Endodermal cell (in vitro differentiated cells): ENCODE measurements at regions not wholly inside any gene's neighbourhood (a gene's known extent, or its start where the extent isn't known, plus 50 kb on each side); places are given as distances from the start of the nearest gene placed in this dataset.

ENCODE experiments used
- DNase-seq: peaks from one replicate; pipeline ENCODE4 v3.0.0-alpha.2; 2017
- H3K27ac ChIP-seq: 2 replicates; pipeline ENCODE4 v1.5.1; 2013; ENCODE audit warnings: mild to moderate bottlenecking, low read depth, low read length, moderate library complexity
- H3K27me3 ChIP-seq: 2 replicates; pipeline ENCODE4 v1.6.1; 2013; ENCODE audit warnings: mild to moderate bottlenecking, low read length, moderate library complexity; ENCODE audit not compliant: insufficient read depth, control insufficient read depth, poor library complexity, severe bottlenecking
- H3K36me3 ChIP-seq: 2 replicates; pipeline ENCODE4 v1.7.0; 2013; ENCODE audit warnings: mild to moderate bottlenecking, low read length, moderate library complexity; ENCODE audit not compliant: control insufficient read depth, insufficient read depth
- H3K4me1 ChIP-seq: one replicate; pipeline ENCODE4 v1.7.0; 2013; ENCODE audit warnings: low read length; ENCODE audit not compliant: control insufficient read depth, insufficient read depth
- H3K4me3 ChIP-seq: 2 replicates; pipeline ENCODE4 v1.5.1; 2013; ENCODE audit warnings: mild to moderate bottlenecking, low read length, moderate library complexity
- H3K9ac ChIP-seq: 2 replicates; pipeline ENCODE4 v1.6.1; 2013; ENCODE audit warnings: mild to moderate bottlenecking, low read length, moderate library complexity; ENCODE audit not compliant: poor library complexity, severe bottlenecking; ENCODE audit errors: extremely low read depth
- H3K9me3 ChIP-seq: 2 replicates; pipeline ENCODE4 v1.6.1; 2013; ENCODE audit warnings: mild to moderate bottlenecking, low read length, moderate library complexity; ENCODE audit not compliant: control insufficient read depth
- H3K27ac Mint-ChIP-seq: 2 replicates; pipeline ENCODE4 v1.8.0; 2020; ENCODE audit warnings: mixed read lengths
- H3K27me3 Mint-ChIP-seq: 2 replicates; pipeline ENCODE4 v1.8.0; 2021; ENCODE audit warnings: mild to moderate bottlenecking, mixed read lengths; ENCODE audit not compliant: insufficient read depth
- H3K36me3 Mint-ChIP-seq: 2 replicates; pipeline ENCODE4 v1.8.0; 2020; ENCODE audit warnings: low read depth, mixed read lengths
- H3K4me1 Mint-ChIP-seq: 2 replicates; pipeline ENCODE4 v1.8.0; 2020; ENCODE audit warnings: mixed read lengths
- H3K4me3 Mint-ChIP-seq: 2 replicates; pipeline ENCODE4 v1.8.0; 2020; ENCODE audit warnings: mild to moderate bottlenecking, moderate library complexity, mixed read lengths
- H3K9me3 Mint-ChIP-seq: 2 replicates; pipeline ENCODE4 v1.8.0; 2020; ENCODE audit warnings: mild to moderate bottlenecking, mixed read lengths
- CTCF ChIP-seq: fragments of 200-600 bp; sonication (generic); conservative IDR thresholded peaks from 2 replicates; pipeline ENCODE4 v1.5.0; 2021; ENCODE audit warnings: antibody characterized with exemption, mild to moderate bottlenecking
- WGBS, 2 experiments: methylation state at CpG; one replicate each; pipeline versions ENCODE4 v1.1.5 to v1.1.7; 2013; ENCODE audit warnings: missing lambda C conversion rate in 2 of 2, mixed read lengths in 1 of 2; ENCODE audit not compliant: insufficient coverage in 1 of 2, insufficient read length in 1 of 2; 5-methylcytosine and 5-hydroxymethylcytosine counted together

GRCh38 chr16:58960034-58960433 lies 225.9 kb upstream of the GOT2 start:
- no peak for TF ChIP-seq CTCF
- no peaks in the 10 kb centered on the region for H3K9me3 ChIP-seq
- DNase-seq: no peak
- 100% methylated on average over 1 of the region's 1 CpG; no CpG with 5 or more reads in 1 of the 2 experiments for WGBS, 2 experiments
- H3K9ac ChIP-seq: no peak overlapping the region
- H3K27me3 Mint-ChIP-seq: no peaks in the 10 kb centered on the region
- H3K9me3 Mint-ChIP-seq: peaks cover 6% of the 10 kb centered on the region
- peaks cover 16% of the 10 kb centered on the region for H3K4me1 Mint-ChIP-seq
- H3K36me3 ChIP-seq: no peaks in the 10 kb centered on the region
- H3K27ac ChIP-seq: no peak overlapping the region
- H3K36me3 Mint-ChIP-seq: no peaks in the 10 kb centered on the region
- no peaks in the 10 kb centered on the region for H3K4me1 ChIP-seq
- no peak overlapping the region for H3K4me3 ChIP-seq
- no peak overlapping the region for H3K27ac Mint-ChIP-seq
- no peak overlapping the region for H3K4me3 Mint-ChIP-seq
- no peaks in the 10 kb centered on the region for H3K27me3 ChIP-seq

GRCh38 chr16:58958749-58959148 lies 224.6 kb upstream of the GOT2 start:
- Mint-ChIP-seq H3K4me1 (peaks cover 16% of the 10 kb centered on the region), H3K4me3 (no peak overlapping the region), H3K36me3 (no peaks in the 10 kb centered on the region), H3K27ac (no peak overlapping the region), H3K9me3 (no peaks in the 10 kb centered on the region), H3K27me3 (no peaks in the 10 kb centered on the region)
- Histone ChIP-seq H3K27me3 (no peaks in the 10 kb centered on the region), H3K9ac (no peak overlapping the region), H3K4me3 (no peak overlapping the region), H3K4me1 (no peaks in the 10 kb centered on the region), H3K9me3 (no peaks in the 10 kb centered on the region), H3K27ac (no peak overlapping the region), H3K36me3 (no peaks in the 10 kb centered on the region)
- TF ChIP-seq CTCF: peak; percentile 7
- no peak for DNase-seq

- no peak overlapping the region for H3K4me3 Mint-ChIP-seq
- no peak overlapping the region for H3K27ac Mint-ChIP-seq
These were observed 214.1 kb upstream of the GOT2 start for GRCh38 chr16:58948244-58948643.

More at GRCh38 chr16:58948244-58948643, 214.1 kb upstream of the GOT2 start:
- H3K4me1 ChIP-seq: no peaks in the 10 kb centered on the region
- 92 to 100% methylated on average over 1 of the region's 1 CpG for WGBS, 2 experiments
- H3K27ac ChIP-seq: no peak overlapping the region
- H3K9ac ChIP-seq: no peak overlapping the region
- Mint-ChIP-seq H3K9me3 (peaks cover 12% of the 10 kb centered on the region), H3K4me1 (peaks cover 4% of the 10 kb centered on the region), H3K27me3 (no peaks in the 10 kb centered on the region), H3K36me3 (no peaks in the 10 kb centered on the region)
- no peaks in the 10 kb centered on the region for H3K36me3 ChIP-seq
- peaks cover 10% of the 10 kb centered on the region for H3K9me3 ChIP-seq
- no peak for DNase-seq
- H3K4me3 ChIP-seq: no peak overlapping the region
- no peak for TF ChIP-seq CTCF
- H3K27me3 ChIP-seq: no peaks in the 10 kb centered on the region
